Natural killer cell (primary cell): ENCODE measurements at regions not wholly inside any gene's neighbourhood (a gene's known extent, or its start where the extent isn't known, plus 50 kb on each side); places are given as distances from the start of the nearest gene placed in this dataset.

Experiments
- ATAC-seq, 3 donors: fragments of 150-1000 bp in 2 of 3; fragments of 200-7000 bp in 1 of 3; cut with Tn5 transposase; 1 replicate in 1 of 3; 2 replicates in 2 of 3; pipeline ENCODE4 v1.10.0; 2021; ENCODE audit warnings: mild to moderate bottlenecking in 2 of 3, moderate library complexity in 2 of 3
- DNase-seq, 2 donors: peaks; one replicate each; pipeline versions ENCODE4 v3.0.0 to v3.0.0-alpha.2; 2013 to 2021; ENCODE audit warnings: mixed read lengths in 1 of 2
- H3K27ac ChIP-seq: one replicate; pipeline ENCODE4 v1.5.1; 2013; ENCODE audit warnings: mild to moderate bottlenecking, low read length
- H3K27me3 ChIP-seq: one replicate; pipeline ENCODE4 v1.6.1; 2013; ENCODE audit warnings: low read length; ENCODE audit not compliant: control insufficient read depth, insufficient read depth
- H3K36me3 ChIP-seq: one replicate; pipeline ENCODE4 v1.6.1; 2013; ENCODE audit warnings: low read length; ENCODE audit not compliant: control insufficient read depth, insufficient read depth
- H3K4me1 ChIP-seq: one replicate; pipeline ENCODE4 v1.6.1; 2013; ENCODE audit warnings: low read length; ENCODE audit not compliant: control insufficient read depth, insufficient read depth
- H3K4me3 ChIP-seq: one replicate; pipeline ENCODE4 v1.5.1; 2013; ENCODE audit warnings: low read length
- H3K9me3 ChIP-seq: one replicate; pipeline ENCODE4 v1.6.1; 2013; ENCODE audit warnings: low read length; ENCODE audit not compliant: control insufficient read depth, insufficient read depth
- H3K27ac Mint-ChIP-seq, 2 donors: one replicate each; pipeline ENCODE4 v1.8.0; 2022; ENCODE audit warnings: mild to moderate bottlenecking in 2 of 2, mixed read lengths in 2 of 2, moderate library complexity in 1 of 2
- H3K27me3 Mint-ChIP-seq, 2 donors: one replicate each; pipeline ENCODE4 v1.8.0; 2022; ENCODE audit warnings: low read depth in 2 of 2, mixed read lengths in 2 of 2
- H3K36me3 Mint-ChIP-seq: one replicate; pipeline ENCODE4 v1.8.0; 2022; ENCODE audit warnings: mixed read lengths
- H3K4me1 Mint-ChIP-seq, 2 donors: one replicate each; pipeline ENCODE4 v1.8.0; 2022; ENCODE audit warnings: mixed read lengths in 2 of 2
- H3K4me3 Mint-ChIP-seq: one replicate; pipeline ENCODE4 v1.8.0; 2022; ENCODE audit warnings: mild to moderate bottlenecking, moderate library complexity, mixed read lengths
- H3K9me3 Mint-ChIP-seq, 2 donors: one replicate each; pipeline ENCODE4 v1.8.0; 2022; ENCODE audit warnings: mixed read lengths in 2 of 2
- WGBS: methylation state at CpG from one replicate; pipeline ENCODE4 v1.1.7; 2013; ENCODE audit warnings: missing lambda C conversion rate; ENCODE audit not compliant: insufficient coverage; 5-methylcytosine and 5-hydroxymethylcytosine counted together
- intact Hi-C: fragments of 100-400 bp; cut with micrococcal nuclease; formaldehyde crosslinking; loops from one replicate; pipeline ENCODE4 v1.14.2; 2022
- TF ChIP-seq, protein P1 (sequence below): fragments of 200-600 bp; IDR thresholded peaks from one replicate; pipeline ENCODE4 v1.8.0; 2022; ENCODE audit warnings: antibody characterized with exemption

DNA sequence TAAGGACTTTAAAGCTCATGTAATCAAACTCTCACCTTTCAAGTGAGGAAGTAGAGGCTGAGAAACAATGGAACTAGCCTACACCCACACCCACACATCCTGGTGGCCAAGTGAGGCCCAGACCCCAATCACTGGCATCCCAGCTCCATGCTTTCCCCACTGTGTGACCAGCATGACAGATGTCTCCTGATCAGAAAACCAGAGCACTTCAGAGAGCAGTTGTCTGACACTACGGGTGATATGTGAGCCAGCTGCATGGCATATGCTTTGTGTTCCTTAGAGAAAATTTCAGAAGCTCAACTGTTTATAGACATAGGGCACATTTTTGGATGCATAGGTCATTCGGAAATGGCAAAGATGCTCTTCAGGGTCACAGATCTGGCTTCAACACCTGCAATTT, 315.2 kb downstream of the NDFIP2 start:
- 98% methylated on average over 2 of the region's 2 CpGs for WGBS
- Histone ChIP-seq H3K36me3 (no peaks in the 10 kb centered on the region), H3K4me3 (no peak overlapping the region), H3K27me3 (no peaks in the 10 kb centered on the region), H3K27ac (no peak overlapping the region), H3K9me3 (no peaks in the 10 kb centered on the region), H3K4me1 (no peaks in the 10 kb centered on the region)
- TF ChIP-seq, protein P1, sequence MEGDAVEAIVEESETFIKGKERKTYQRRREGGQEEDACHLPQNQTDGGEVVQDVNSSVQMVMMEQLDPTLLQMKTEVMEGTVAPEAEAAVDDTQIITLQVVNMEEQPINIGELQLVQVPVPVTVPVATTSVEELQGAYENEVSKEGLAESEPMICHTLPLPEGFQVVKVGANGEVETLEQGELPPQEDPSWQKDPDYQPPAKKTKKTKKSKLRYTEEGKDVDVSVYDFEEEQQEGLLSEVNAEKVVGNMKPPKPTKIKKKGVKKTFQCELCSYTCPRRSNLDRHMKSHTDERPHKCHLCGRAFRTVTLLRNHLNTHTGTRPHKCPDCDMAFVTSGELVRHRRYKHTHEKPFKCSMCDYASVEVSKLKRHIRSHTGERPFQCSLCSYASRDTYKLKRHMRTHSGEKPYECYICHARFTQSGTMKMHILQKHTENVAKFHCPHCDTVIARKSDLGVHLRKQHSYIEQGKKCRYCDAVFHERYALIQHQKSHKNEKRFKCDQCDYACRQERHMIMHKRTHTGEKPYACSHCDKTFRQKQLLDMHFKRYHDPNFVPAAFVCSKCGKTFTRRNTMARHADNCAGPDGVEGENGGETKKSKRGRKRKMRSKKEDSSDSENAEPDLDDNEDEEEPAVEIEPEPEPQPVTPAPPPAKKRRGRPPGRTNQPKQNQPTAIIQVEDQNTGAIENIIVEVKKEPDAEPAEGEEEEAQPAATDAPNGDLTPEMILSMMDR = no peak
- Mint-ChIP-seq H3K9me3 (no peaks in the 10 kb centered on the region), H3K4me1 (no peaks in the 10 kb centered on the region), H3K27ac (no peak overlapping the region), H3K27me3 (no peaks in the 10 kb centered on the region), H3K36me3 (no peaks in the 10 kb centered on the region), H3K4me3 (no peak overlapping the region)
- intact Hi-C loops = no loop called here
- DNase-seq (no peak), ATAC-seq (no peak)

DNA sequence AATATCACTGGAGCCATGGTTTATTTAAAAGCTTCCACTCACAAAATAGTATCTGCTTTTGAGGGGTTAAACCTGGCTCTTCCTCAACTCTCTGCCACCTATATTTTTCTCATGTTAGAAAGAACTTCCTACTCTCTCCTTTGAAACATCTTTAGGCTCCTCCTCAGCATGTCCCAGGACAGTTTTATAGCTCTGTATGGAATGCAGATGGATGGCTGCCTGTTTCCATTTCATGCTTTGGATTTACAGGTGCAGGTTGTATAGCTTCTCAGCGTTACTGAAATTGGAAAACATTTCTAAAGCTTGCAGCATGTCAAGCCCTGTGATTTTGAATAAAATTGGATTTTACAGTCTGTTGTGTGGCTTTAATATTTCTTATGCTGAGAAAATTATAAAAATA, 314.0 kb downstream of the NDFIP2 start:
- intact Hi-C loops = no loop called here
- H3K9me3 Mint-ChIP-seq = no peaks in the 10 kb centered on the region
- H3K4me3 Mint-ChIP-seq = no peak overlapping the region
- no peaks in the 10 kb centered on the region for H3K36me3 Mint-ChIP-seq
- H3K27me3 Mint-ChIP-seq = no peaks in the 10 kb centered on the region
- no peaks in the 10 kb centered on the region for H3K9me3 ChIP-seq
- 91% methylated on average over 1 of the region's 1 CpG for WGBS
- TF ChIP-seq, protein P1 = no peak
- no peaks in the 10 kb centered on the region for H3K4me1 Mint-ChIP-seq
- H3K4me1 ChIP-seq = no peaks in the 10 kb centered on the region
- ATAC-seq = no peak
- no peaks in the 10 kb centered on the region for H3K27me3 ChIP-seq
- H3K27ac Mint-ChIP-seq = no peak overlapping the region
- DNase-seq = no peak
- no peak overlapping the region for H3K27ac ChIP-seq
- no peak overlapping the region for H3K4me3 ChIP-seq
- no peaks in the 10 kb centered on the region for H3K36me3 ChIP-seq

DNA sequence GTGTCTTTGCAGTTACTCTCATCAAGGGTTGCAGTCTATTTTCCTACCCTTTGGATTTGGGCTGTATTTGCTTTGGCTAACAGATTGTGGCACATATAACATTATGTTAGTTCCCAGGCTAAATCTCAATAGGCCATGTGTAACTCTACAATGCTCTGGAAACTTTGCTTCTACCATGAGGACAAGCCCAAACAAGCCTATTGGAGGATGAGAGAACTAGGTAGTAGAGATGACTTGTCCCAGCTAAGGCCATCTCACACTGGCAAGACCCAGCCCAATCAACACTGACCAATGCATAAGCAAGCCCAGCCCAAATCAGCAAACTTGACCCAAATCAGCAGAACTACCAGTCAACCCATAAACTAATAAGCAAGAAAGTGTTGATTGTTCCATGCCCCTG, 311.8 kb downstream of the NDFIP2 start:
- Mint-ChIP-seq H3K4me3 (no peak overlapping the region), H3K36me3 (no peaks in the 10 kb centered on the region), H3K4me1 (no peaks in the 10 kb centered on the region), H3K27ac (no peak overlapping the region), H3K9me3 (no peaks in the 10 kb centered on the region), H3K27me3 (no peaks in the 10 kb centered on the region)
- H3K4me1 ChIP-seq = no peaks in the 10 kb centered on the region
- no peak overlapping the region for H3K4me3 ChIP-seq
- DNase-seq = no peak
- no peak for ATAC-seq
- no peaks in the 10 kb centered on the region for H3K27me3 ChIP-seq
- TF ChIP-seq, protein P1 = no peak
- no peak overlapping the region for H3K27ac ChIP-seq
- no peaks in the 10 kb centered on the region for H3K36me3 ChIP-seq
- H3K9me3 ChIP-seq = no peaks in the 10 kb centered on the region
- intact Hi-C loops = no loop called here

DNA sequence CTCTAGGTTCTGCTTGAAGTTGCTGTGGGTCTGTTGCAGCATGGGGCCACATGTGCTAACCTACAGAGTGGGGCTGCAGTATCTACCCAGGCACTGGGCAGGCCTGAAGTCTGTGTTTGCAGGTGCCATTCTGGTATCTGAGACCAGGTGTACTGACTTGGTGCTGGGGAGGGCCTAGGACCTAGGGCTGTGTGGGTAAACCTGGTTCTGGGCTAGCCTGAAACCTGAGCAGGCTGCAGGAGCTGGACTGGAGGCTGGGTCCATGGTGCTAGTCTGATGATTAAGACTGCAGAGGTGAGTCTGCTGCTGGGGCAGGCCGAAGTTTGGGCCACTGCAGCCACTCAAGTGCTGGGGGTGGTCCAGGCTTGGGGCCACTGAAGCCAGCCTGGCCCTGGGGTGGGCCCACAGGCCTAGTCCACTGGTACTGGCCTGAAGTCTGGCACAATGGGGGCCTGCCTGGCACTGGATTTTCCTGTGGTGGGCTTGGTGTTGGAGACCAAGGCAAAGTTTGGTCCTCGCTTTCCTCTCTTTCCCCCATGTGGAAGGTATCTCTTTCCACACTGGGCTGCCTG, 310.6 kb downstream of the NDFIP2 start:
- 86% methylated on average over 1 of the region's 2 CpGs for WGBS
- no peaks in the 10 kb centered on the region for H3K9me3 Mint-ChIP-seq
- Histone ChIP-seq H3K27me3 (no peaks in the 10 kb centered on the region), H3K27ac (no peak overlapping the region), H3K4me1 (no peaks in the 10 kb centered on the region), H3K36me3 (no peaks in the 10 kb centered on the region), H3K9me3 (no peaks in the 10 kb centered on the region), H3K4me3 (no peak overlapping the region)
- H3K36me3 Mint-ChIP-seq = no peaks in the 10 kb centered on the region
- no peak overlapping the region for H3K4me3 Mint-ChIP-seq
- H3K4me1 Mint-ChIP-seq = no peaks in the 10 kb centered on the region
- no peak for DNase-seq
- ATAC-seq = no peak
- TF ChIP-seq, protein P1 = no peak
- no peaks in the 10 kb centered on the region for H3K27me3 Mint-ChIP-seq
- no peak overlapping the region for H3K27ac Mint-ChIP-seq
- intact Hi-C loops = no loop called here
